Stimulated activated effector memory CD8-positive, alpha-beta T cell treated with anti-CD3 and anti-CD28 coated beads, Interleukin-12 subunit alpha, Interleukin-12 subunit beta, amount 100 ng/mL, for 72 hours (primary cell): ENCODE measurements at regions not wholly inside any gene's neighbourhood (a gene's known extent, or its start where the extent isn't known, plus 50 kb on each side); places are given as distances from the start of the nearest gene placed in this dataset.

Experiments
- ATAC-seq: fragments of 150-1000 bp; cut with Tn5 transposase; 2 replicates; pipeline ENCODE4 v1.10.0; 2021
- DNase-seq, 2 donors: peaks; one replicate each; pipeline ENCODE4 v3.0.0; 2021 to 2022; ENCODE audit warnings: low spot score in 2 of 2
- H3K27ac Mint-ChIP-seq: one replicate; pipeline ENCODE4 v1.8.0; 2022; ENCODE audit warnings: mild to moderate bottlenecking, mixed read lengths
- H3K36me3 Mint-ChIP-seq: one replicate; pipeline ENCODE4 v1.8.0; 2022; ENCODE audit warnings: mild to moderate bottlenecking, mixed read lengths
- H3K4me1 Mint-ChIP-seq: one replicate; pipeline ENCODE4 v1.8.0; 2022; ENCODE audit warnings: mixed read lengths
- H3K4me3 Mint-ChIP-seq: one replicate; pipeline ENCODE4 v1.8.0; 2022; ENCODE audit warnings: mild to moderate bottlenecking, mixed read lengths
- H3K9me3 Mint-ChIP-seq: one replicate; pipeline ENCODE4 v1.8.0; 2022; ENCODE audit warnings: mixed read lengths

- H3K4me3 Mint-ChIP-seq, result no peak overlapping the region
- ATAC-seq (no peak), DNase-seq (no peak)
- H3K27ac Mint-ChIP-seq, result no peak overlapping the region
- no peaks in the 10 kb centered on the region for H3K4me1 Mint-ChIP-seq
- no peaks in the 10 kb centered on the region for H3K36me3 Mint-ChIP-seq
- H3K9me3 Mint-ChIP-seq, result peaks cover 25% of the 10 kb centered on the region
Measured at GRCh38 chr11:90895850-90896249, 673.0 kb upstream of the CHORDC1 start.

- peaks cover 13% of the 10 kb centered on the region for H3K9me3 Mint-ChIP-seq
- ATAC-seq, result no peak
- no peaks in the 10 kb centered on the region for H3K4me1 Mint-ChIP-seq
- no peak overlapping the region for H3K27ac Mint-ChIP-seq
- DNase-seq, result no peak
- H3K36me3 Mint-ChIP-seq, result no peaks in the 10 kb centered on the region
- H3K4me3 Mint-ChIP-seq, result no peak overlapping the region
Measured at GRCh38 chr11:90890347-90890746, 667.5 kb upstream of the CHORDC1 start.

- Mint-ChIP-seq H3K36me3 (no peaks in the 10 kb centered on the region), H3K9me3 (peaks cover 19% of the 10 kb centered on the region), H3K4me3 (no peak overlapping the region), H3K27ac (no peak overlapping the region), H3K4me1 (no peaks in the 10 kb centered on the region)
- DNase-seq (no peak), ATAC-seq (no peak)
Measured at GRCh38 chr11:90884181-90884580, 661.3 kb upstream of the CHORDC1 start.

GRCh38 chr11:90874986-90875385 lies 652.1 kb upstream of the CHORDC1 start:
- Mint-ChIP-seq H3K4me1 (no peaks in the 10 kb centered on the region), H3K9me3 (peaks cover 17% of the 10 kb centered on the region), H3K27ac (no peak overlapping the region), H3K36me3 (no peaks in the 10 kb centered on the region), H3K4me3 (no peak overlapping the region)
- DNase-seq (no peak), ATAC-seq (no peak)

GRCh38 chr11:90874281-90874680 lies 651.4 kb upstream of the CHORDC1 start:
- DNase-seq, result no peak
- H3K27ac Mint-ChIP-seq, result no peak overlapping the region
- ATAC-seq, result no peak
- no peaks in the 10 kb centered on the region for H3K36me3 Mint-ChIP-seq
- H3K9me3 Mint-ChIP-seq, result peaks cover 17% of the 10 kb centered on the region
- H3K4me3 Mint-ChIP-seq, result no peak overlapping the region
- no peaks in the 10 kb centered on the region for H3K4me1 Mint-ChIP-seq

GRCh38 chr11:90867416-90867815 lies 644.6 kb upstream of the CHORDC1 start:
- Mint-ChIP-seq H3K36me3 (no peaks in the 10 kb centered on the region), H3K4me3 (no peak overlapping the region), H3K9me3 (peaks cover 10% of the 10 kb centered on the region), H3K4me1 (no peaks in the 10 kb centered on the region), H3K27ac (no peak overlapping the region)
- DNase-seq, result no peak
- ATAC-seq, result no peak

GRCh38 chr11:90856790-90857189 lies 633.9 kb upstream of the CHORDC1 start:
- Mint-ChIP-seq H3K36me3 (no peaks in the 10 kb centered on the region), H3K9me3 (peaks cover 13% of the 10 kb centered on the region), H3K27ac (no peak overlapping the region), H3K4me1 (no peaks in the 10 kb centered on the region), H3K4me3 (no peak overlapping the region)
- ATAC-seq, result no peak
- DNase-seq, result no peak

GRCh38 chr11:90855531-90855930 lies 632.7 kb upstream of the CHORDC1 start:
- Mint-ChIP-seq H3K4me3 (no peak overlapping the region), H3K36me3 (no peaks in the 10 kb centered on the region), H3K4me1 (no peaks in the 10 kb centered on the region), H3K27ac (no peak overlapping the region), H3K9me3 (peaks cover 11% of the 10 kb centered on the region)
- ATAC-seq (no peak), DNase-seq (no peak)

GRCh38 chr11:90851196-90851595 lies 628.3 kb upstream of the CHORDC1 start:
- H3K9me3 Mint-ChIP-seq, result peaks cover 18% of the 10 kb centered on the region
- ATAC-seq, result no peak

GRCh38 chr11:90849312-90849711 lies 626.5 kb upstream of the CHORDC1 start:
- ATAC-seq (no peak), DNase-seq (no peak)
- Mint-ChIP-seq H3K36me3 (no peaks in the 10 kb centered on the region), H3K27ac (no peak overlapping the region), H3K9me3 (peaks cover 18% of the 10 kb centered on the region), H3K4me3 (no peak overlapping the region), H3K4me1 (no peaks in the 10 kb centered on the region)

More at GRCh38 chr11:90851196-90851595, 628.3 kb upstream of the CHORDC1 start:
- Mint-ChIP-seq H3K4me1 (no peaks in the 10 kb centered on the region), H3K27ac (no peak overlapping the region), H3K4me3 (no peak overlapping the region), H3K36me3 (no peaks in the 10 kb centered on the region)
- DNase-seq, result no peak

GRCh38 chr11:90847268-90847886 lies 624.5 kb upstream of the CHORDC1 start:
- no peaks in the 10 kb centered on the region for H3K4me1 Mint-ChIP-seq
- no peaks in the 10 kb centered on the region for H3K36me3 Mint-ChIP-seq
- H3K4me3 Mint-ChIP-seq, result no peak overlapping the region
- no peak for DNase-seq
- no peak overlapping the region for H3K27ac Mint-ChIP-seq
- no peak for ATAC-seq
- peaks cover 16% of the 10 kb centered on the region for H3K9me3 Mint-ChIP-seq

GRCh38 chr11:90846628-90847027 lies 623.8 kb upstream of the CHORDC1 start:
- peaks cover 16% of the 10 kb centered on the region for H3K9me3 Mint-ChIP-seq
- DNase-seq, result no peak

GRCh38 chr11:90845799-90846198 lies 623.0 kb upstream of the CHORDC1 start:
- no peak for ATAC-seq
- no peak overlapping the region for H3K4me3 Mint-ChIP-seq
- DNase-seq, result no peak
- no peak overlapping the region for H3K27ac Mint-ChIP-seq
- no peaks in the 10 kb centered on the region for H3K4me1 Mint-ChIP-seq
- H3K9me3 Mint-ChIP-seq, result peaks cover 18% of the 10 kb centered on the region
- no peaks in the 10 kb centered on the region for H3K36me3 Mint-ChIP-seq

More at GRCh38 chr11:90846628-90847027, 623.8 kb upstream of the CHORDC1 start:
- Mint-ChIP-seq H3K4me1 (no peaks in the 10 kb centered on the region), H3K4me3 (no peak overlapping the region), H3K27ac (no peak overlapping the region), H3K36me3 (no peaks in the 10 kb centered on the region)
- no peak for ATAC-seq

- DNase-seq, result no peak
- Mint-ChIP-seq H3K36me3 (no peaks in the 10 kb centered on the region), H3K9me3 (peaks cover 18% of the 10 kb centered on the region), H3K4me1 (no peaks in the 10 kb centered on the region), H3K27ac (no peak overlapping the region), H3K4me3 (no peak overlapping the region)
- no peak for ATAC-seq
Measured at GRCh38 chr11:90845126-90845525, 622.3 kb upstream of the CHORDC1 start.

- Mint-ChIP-seq H3K36me3 (no peaks in the 10 kb centered on the region), H3K9me3 (peaks cover 18% of the 10 kb centered on the region), H3K27ac (no peak overlapping the region), H3K4me1 (no peaks in the 10 kb centered on the region), H3K4me3 (no peak overlapping the region)
- no peak for ATAC-seq
- DNase-seq, result no peak
Measured at GRCh38 chr11:90844041-90844440, 621.2 kb upstream of the CHORDC1 start.

- no peaks in the 10 kb centered on the region for H3K36me3 Mint-ChIP-seq
- H3K9me3 Mint-ChIP-seq, result peaks cover 20% of the 10 kb centered on the region
- no peak overlapping the region for H3K4me3 Mint-ChIP-seq
- no peak for ATAC-seq
- H3K4me1 Mint-ChIP-seq, result no peaks in the 10 kb centered on the region
- DNase-seq, result no peak
- no peak overlapping the region for H3K27ac Mint-ChIP-seq
Measured at GRCh38 chr11:90842681-90843080, 619.8 kb upstream of the CHORDC1 start.

- Mint-ChIP-seq H3K27ac (no peak overlapping the region), H3K9me3 (peaks cover 13% of the 10 kb centered on the region), H3K4me1 (no peaks in the 10 kb centered on the region), H3K4me3 (no peak overlapping the region), H3K36me3 (no peaks in the 10 kb centered on the region)
- no peak for ATAC-seq
- no peak for DNase-seq
Measured at GRCh38 chr11:90840071-90840470, 617.2 kb upstream of the CHORDC1 start.
